HepG2 (cell line): ENCODE measurements at regions not wholly inside any gene's neighbourhood (a gene's known extent, or its start where the extent isn't known, plus 50 kb on each side); places are given as distances from the start of the nearest gene placed in this dataset.

Source experiments
- BCL6 ChIP-seq: IDR thresholded peaks from 2 replicates; pipeline ENCODE4 v1.6.1; 2016; ENCODE audit warnings: missing genetic modification reagents, missing compliant biosample characterization
- EZH2 ChIP-seq: conservative IDR thresholded peaks from 2 replicates; pipeline ENCODE4 v1.6.1; 2012; ENCODE audit warnings: mild to moderate bottlenecking, low read depth, low read length, moderate library complexity
- KDM2A ChIP-seq: sonication (generic); formaldehyde crosslinking; IDR thresholded peaks from 2 replicates; pipeline ENCODE4 v1.4.0; 2020; ENCODE audit warnings: low read depth, missing genetic modification reagents, borderline replicate concordance
- NFYB ChIP-seq: sonication (generic); formaldehyde crosslinking; IDR thresholded peaks from 2 replicates; pipeline ENCODE4 v1.4.0; 2020; ENCODE audit warnings: missing genetic modification reagents
- POLR2A ChIP-seq, 2 experiments: IDR thresholded peaks; 2 replicates each; pipeline ENCODE4 v1.6.1; 2011; ENCODE audit warnings: low read depth in 2 of 2, low read length in 2 of 2, mild to moderate bottlenecking in 1 of 2, moderate library complexity in 1 of 2; ENCODE audit not compliant: insufficient read depth in 1 of 2
- POLR2AphosphoS5 ChIP-seq: IDR thresholded peaks from 2 replicates; pipeline ENCODE4 v1.6.1; 2012; ENCODE audit warnings: low read depth, low read length
- SIN3A ChIP-seq: IDR thresholded peaks from 2 replicates; pipeline ENCODE4 v1.6.1; 2011; ENCODE audit warnings: low read depth, mild to moderate bottlenecking, control low read depth, low read length, borderline replicate concordance
- TAF1 ChIP-seq: sonication (generic); formaldehyde crosslinking; IDR thresholded peaks from 2 replicates; pipeline ENCODE4 v1.4.0; 2020; ENCODE audit warnings: missing genetic modification reagents
- TARDBP ChIP-seq: sonication (generic); formaldehyde crosslinking; IDR thresholded peaks from 2 replicates; pipeline ENCODE4 v1.8.0; 2022; ENCODE audit warnings: mild to moderate bottlenecking, missing genetic modification reagents
- ZNF382 ChIP-seq: sonication (generic); formaldehyde crosslinking; IDR thresholded peaks from 2 replicates; pipeline ENCODE4 v1.5.0; 2020; ENCODE audit warnings: missing genetic modification reagents, mild to moderate bottlenecking, borderline replicate concordance
- ZNF652 ChIP-seq: IDR thresholded peaks from 2 replicates; pipeline ENCODE4 v1.6.1; 2016; ENCODE audit warnings: low read depth, borderline replicate concordance
- TF ChIP-seq, protein P1 (sequence below): sonication (generic); formaldehyde crosslinking; IDR thresholded peaks from 2 replicates; pipeline ENCODE4 v1.5.0; 2020; ENCODE audit warnings: mild to moderate bottlenecking, missing genetic modification reagents, moderate library complexity
- TF ChIP-seq, protein P2 (sequence below): sonication (generic); formaldehyde crosslinking; IDR thresholded peaks from 2 replicates; pipeline ENCODE4 v1.4.0; 2020; ENCODE audit warnings: missing genetic modification reagents

DNA sequence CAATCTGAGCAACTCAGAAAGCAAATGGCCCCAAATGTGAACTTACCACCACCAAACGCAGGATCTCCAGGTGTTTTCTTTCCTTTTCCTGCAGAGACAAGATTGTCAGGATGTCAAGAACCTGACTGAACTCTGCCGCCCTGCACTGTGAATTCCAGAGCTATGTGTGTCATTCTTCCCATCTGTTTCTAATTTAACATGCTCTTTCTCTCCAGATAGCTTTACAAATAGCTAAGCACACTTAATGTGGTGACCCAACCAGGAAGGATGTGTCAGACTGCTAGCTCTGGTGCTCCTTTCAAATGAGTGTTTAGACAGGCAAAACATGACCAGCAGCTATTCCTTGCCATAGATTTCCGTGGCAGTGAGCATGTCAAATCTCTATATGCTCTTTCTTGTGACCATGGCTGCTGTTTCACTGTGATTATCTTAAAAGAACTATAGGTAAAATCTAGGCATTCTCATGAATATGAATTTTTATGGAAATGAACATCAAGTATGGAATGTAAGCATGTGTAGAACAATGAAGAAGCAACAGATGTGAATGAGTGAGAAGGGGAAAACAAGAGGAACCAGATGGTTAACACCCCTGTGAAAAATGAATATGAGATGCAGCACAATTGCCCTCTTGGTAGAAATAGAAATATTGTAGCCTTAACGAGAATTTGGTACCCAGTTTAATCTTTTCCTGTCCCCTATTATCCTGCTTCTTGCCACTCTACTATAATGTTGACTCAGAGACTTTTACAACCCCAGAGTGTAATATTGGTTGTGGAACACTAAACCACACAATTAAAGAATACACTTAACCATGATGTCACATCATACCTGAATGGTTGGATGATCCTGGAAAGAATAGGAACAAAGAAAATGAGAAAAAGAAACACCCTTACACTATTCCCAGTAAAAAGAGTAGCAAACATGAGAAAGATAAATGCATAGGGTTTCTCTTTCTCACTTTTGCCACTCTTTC lies 247.8 kb upstream of the DKK2 start:
- TF ChIP-seq SIN3A = no peak
- TF ChIP-seq TAF1 (CRISPR knock-in tag) = no peak
- no peak for TF ChIP-seq ZNF652 (CRISPR knock-in tag)
- no peak for TF ChIP-seq ZNF382 (CRISPR knock-in tag)
- no peak for TF ChIP-seq KDM2A
- TF ChIP-seq, protein P1, sequence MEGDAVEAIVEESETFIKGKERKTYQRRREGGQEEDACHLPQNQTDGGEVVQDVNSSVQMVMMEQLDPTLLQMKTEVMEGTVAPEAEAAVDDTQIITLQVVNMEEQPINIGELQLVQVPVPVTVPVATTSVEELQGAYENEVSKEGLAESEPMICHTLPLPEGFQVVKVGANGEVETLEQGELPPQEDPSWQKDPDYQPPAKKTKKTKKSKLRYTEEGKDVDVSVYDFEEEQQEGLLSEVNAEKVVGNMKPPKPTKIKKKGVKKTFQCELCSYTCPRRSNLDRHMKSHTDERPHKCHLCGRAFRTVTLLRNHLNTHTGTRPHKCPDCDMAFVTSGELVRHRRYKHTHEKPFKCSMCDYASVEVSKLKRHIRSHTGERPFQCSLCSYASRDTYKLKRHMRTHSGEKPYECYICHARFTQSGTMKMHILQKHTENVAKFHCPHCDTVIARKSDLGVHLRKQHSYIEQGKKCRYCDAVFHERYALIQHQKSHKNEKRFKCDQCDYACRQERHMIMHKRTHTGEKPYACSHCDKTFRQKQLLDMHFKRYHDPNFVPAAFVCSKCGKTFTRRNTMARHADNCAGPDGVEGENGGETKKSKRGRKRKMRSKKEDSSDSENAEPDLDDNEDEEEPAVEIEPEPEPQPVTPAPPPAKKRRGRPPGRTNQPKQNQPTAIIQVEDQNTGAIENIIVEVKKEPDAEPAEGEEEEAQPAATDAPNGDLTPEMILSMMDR (CRISPR knock-in tag) = no peak
- TF ChIP-seq BCL6 (CRISPR knock-in tag) = no peak
- no peak for TF ChIP-seq POLR2AphosphoS5
- no peak for TF ChIP-seq NFYB (CRISPR knock-in tag)
- TF ChIP-seq TARDBP (CRISPR knock-in tag) = no peak
- TF ChIP-seq, protein P2, sequence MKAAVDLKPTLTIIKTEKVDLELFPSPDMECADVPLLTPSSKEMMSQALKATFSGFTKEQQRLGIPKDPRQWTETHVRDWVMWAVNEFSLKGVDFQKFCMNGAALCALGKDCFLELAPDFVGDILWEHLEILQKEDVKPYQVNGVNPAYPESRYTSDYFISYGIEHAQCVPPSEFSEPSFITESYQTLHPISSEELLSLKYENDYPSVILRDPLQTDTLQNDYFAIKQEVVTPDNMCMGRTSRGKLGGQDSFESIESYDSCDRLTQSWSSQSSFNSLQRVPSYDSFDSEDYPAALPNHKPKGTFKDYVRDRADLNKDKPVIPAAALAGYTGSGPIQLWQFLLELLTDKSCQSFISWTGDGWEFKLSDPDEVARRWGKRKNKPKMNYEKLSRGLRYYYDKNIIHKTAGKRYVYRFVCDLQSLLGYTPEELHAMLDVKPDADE (CRISPR knock-in tag) = no peak
- no peak for TF ChIP-seq POLR2A (IDR thresholded peaks at IDR 0.05; ENCODE audit: insufficient read depth in 1 of 2, low read depth in 2 of 2, low read length in 2 of 2)
- TF ChIP-seq EZH2 = no peak
